Muscle of leg (tissue), 3 donors: ENCODE measurements at regions not wholly inside any gene's neighbourhood (a gene's known extent, or its start where the extent isn't known, plus 50 kb on each side); places are given as distances from the start of the nearest gene placed in this dataset.
A peak's percentile ranks its signal among the peaks of the same experiment; 100 is the strongest.
"Not testable (repeated sequence)": the region's sequence is repeated elsewhere in the genome, so short reads cannot be mapped to it uniquely, and the experiment has no call there.

Source experiments
- DNase-seq: peaks from one replicate; pipeline ENCODE4 v3.0.0; 2013
- H3K27ac ChIP-seq: one replicate; pipeline ENCODE4 v1.5.1; 2013; ENCODE audit warnings: mild to moderate bottlenecking, low read length, control low read depth
- H3K27me3 ChIP-seq: one replicate; pipeline ENCODE4 v1.6.1; 2013; ENCODE audit warnings: low read length; ENCODE audit not compliant: control insufficient read depth, insufficient read depth
- H3K36me3 ChIP-seq: one replicate; pipeline ENCODE4 v1.6.1; 2013; ENCODE audit warnings: low read length; ENCODE audit not compliant: control insufficient read depth, insufficient read depth
- H3K4me1 ChIP-seq: one replicate; pipeline ENCODE4 v1.6.1; 2013; ENCODE audit warnings: low read length; ENCODE audit not compliant: control insufficient read depth, insufficient read depth
- H3K4me3 ChIP-seq: one replicate; pipeline ENCODE4 v1.5.1; 2013; ENCODE audit warnings: low read length, control low read depth
- H3K9me3 ChIP-seq: replicated peaks from 2 replicates; pipeline ENCODE4 v1.6.1; 2013; ENCODE audit warnings: low read depth, low read length; ENCODE audit not compliant: control insufficient read depth
- WGBS: methylation state at CpG from one replicate; pipeline ENCODE4 v1.1.5; 2013; ENCODE audit warnings: missing lambda C conversion rate; ENCODE audit not compliant: insufficient coverage; 5-methylcytosine and 5-hydroxymethylcytosine counted together

DNA sequence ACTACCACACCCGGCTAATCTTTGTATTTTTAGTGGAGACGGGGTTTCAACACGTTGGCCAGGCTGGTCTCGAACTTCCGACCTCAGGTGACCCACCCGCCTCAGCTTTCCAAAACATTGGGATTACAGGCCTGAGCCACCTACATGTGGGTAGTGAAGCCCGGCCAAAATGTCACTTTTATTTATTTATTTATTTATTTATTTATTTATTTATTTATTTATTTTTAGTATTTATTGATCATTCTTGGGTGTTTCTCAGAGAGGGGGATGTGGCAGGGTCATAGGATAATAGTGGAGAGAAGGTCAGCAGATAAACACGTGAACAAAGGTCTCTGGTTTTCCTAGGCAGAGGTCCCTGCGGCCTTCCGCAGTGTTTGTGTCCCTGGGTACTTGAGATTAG is 162.8 kb upstream of the MEX3C start:
- not testable (repeated sequence) for H3K4me3 ChIP-seq, H3K36me3 ChIP-seq, H3K9me3 ChIP-seq, H3K27ac ChIP-seq, H3K27me3 ChIP-seq, H3K4me1 ChIP-seq, DNase-seq
- 93% methylated on average over 5 of the region's 10 CpGs for WGBS

DNA sequence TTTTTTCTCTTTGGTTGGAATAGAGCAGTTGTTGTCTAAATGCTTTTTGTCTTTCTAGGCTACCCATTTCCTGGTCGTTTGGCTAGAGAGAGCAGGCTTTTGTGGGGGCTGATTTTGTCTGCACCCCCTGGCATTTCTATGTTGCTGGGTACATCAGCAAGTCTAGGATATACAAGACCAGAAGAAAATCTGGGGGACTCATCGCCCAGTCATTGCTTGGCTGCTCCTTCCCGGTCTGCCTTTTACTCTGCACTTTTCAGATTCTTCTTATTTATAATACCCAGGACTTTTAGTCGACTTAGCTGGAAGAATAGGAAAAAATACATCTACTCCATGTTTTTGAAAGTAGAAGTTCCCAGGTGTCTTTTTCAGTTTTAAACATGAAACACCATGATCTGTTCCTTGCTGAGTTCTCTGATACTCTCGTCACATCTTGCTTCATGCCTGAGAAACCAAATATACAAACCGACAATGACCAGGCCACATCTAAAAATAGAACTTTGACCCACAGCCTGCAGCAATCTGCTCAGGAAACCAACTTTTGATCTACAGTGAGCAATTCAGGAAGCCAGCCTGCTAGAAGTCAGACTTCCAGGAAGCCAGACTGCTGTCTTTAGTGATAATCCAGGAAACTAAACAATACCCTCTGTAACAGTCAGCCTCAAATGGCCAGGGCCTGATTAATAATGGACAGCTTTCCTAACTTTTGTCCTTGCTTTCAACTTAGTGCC is 163.8 kb upstream of the MEX3C start:
- Histone ChIP-seq H3K4me1 (peaks cover 5% of the 10 kb centered on the region), H3K36me3 (no peaks in the 10 kb centered on the region), H3K9me3 (no peaks in the 10 kb centered on the region), H3K27me3 (no peaks in the 10 kb centered on the region), H3K27ac (peak overlapping the region; percentile 43), H3K4me3 (no peak overlapping the region)
- peak; percentile 46 for DNase-seq
- 49% methylated on average over 3 of the region's 6 CpGs for WGBS

DNA sequence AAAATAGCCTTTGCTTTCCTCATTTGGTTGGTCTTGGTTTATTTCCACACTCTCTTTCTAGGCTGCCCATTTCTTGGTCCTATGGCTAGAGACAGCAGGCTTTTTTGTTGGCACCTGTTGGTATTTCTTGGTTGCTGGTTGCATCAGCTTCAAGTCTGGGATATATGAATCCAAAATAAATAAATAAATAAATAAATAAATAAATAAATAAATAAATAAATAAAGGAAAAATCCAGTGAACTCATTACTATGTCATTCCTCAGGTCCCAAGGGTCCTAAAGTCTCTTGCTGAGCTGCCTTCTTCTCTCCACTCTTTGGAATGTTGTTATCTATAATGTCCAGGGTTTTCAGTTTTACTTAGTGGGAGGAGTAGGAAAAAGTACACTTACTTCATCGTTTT is 165.9 kb upstream of the MEX3C start:
- 20% methylated on average over 1 of the region's 1 CpG for WGBS
- no peaks in the 10 kb centered on the region for H3K36me3 ChIP-seq
- H3K4me3 ChIP-seq, result no peak overlapping the region
- DNase-seq, result no peak
- no peaks in the 10 kb centered on the region for H3K27me3 ChIP-seq
- H3K9me3 ChIP-seq, result no peaks in the 10 kb centered on the region
- H3K27ac ChIP-seq, result no peak overlapping the region
- H3K4me1 ChIP-seq, result peaks cover 5% of the 10 kb centered on the region

DNA sequence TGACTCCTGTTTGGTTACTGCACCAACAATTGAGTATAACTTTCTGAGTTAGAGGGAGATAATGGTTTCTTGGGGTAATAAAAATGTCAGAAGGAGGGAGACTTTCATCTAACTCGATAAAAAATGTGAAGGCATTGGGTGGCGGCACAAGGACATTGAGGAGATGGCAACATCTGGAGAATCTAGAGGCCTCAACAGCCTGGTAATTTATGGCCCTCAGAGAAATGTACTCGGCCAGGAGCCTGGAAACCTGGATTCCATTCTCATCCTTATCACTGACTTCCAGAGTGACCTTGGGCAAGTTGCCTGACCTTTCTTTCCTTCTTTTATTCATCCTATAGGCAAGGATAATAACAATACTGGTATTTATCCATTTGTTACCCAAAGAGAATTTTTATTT is 173.5 kb upstream of the MEX3C start:
- no peak overlapping the region for H3K27ac ChIP-seq
- WGBS, result 80% methylated on average over 1 of the region's 3 CpGs
- H3K4me3 ChIP-seq, result no peak overlapping the region
- no peak for DNase-seq
- no peaks in the 10 kb centered on the region for H3K27me3 ChIP-seq
- no peaks in the 10 kb centered on the region for H3K9me3 ChIP-seq
- H3K4me1 ChIP-seq, result no peaks in the 10 kb centered on the region
- H3K36me3 ChIP-seq, result no peaks in the 10 kb centered on the region

DNA sequence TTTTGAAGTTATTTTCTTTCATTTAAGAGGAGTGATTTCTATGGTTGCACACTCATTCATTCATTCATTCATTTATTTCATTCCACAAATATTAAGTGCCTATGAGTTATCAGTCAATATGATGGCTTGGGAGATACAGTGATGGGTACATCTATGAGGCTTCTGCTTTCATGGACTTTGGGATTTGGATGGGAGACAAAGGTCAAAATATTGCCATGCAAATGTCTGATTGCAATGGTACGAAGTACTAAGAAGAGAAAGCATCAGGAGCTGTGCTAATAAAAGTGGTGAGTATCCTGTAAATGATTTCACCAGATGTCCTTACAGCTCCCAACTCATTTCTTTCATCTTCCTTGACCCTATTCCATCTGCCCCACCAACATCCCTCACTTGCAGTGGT is 174.4 kb upstream of the MEX3C start:
- no peak overlapping the region for H3K27ac ChIP-seq
- no peaks in the 10 kb centered on the region for H3K9me3 ChIP-seq
- H3K36me3 ChIP-seq, result no peaks in the 10 kb centered on the region
- no peaks in the 10 kb centered on the region for H3K27me3 ChIP-seq
- no CpG with 5 or more reads among the region's 1 CpG for WGBS
- no peaks in the 10 kb centered on the region for H3K4me1 ChIP-seq
- DNase-seq, result no peak
- no peak overlapping the region for H3K4me3 ChIP-seq

DNA sequence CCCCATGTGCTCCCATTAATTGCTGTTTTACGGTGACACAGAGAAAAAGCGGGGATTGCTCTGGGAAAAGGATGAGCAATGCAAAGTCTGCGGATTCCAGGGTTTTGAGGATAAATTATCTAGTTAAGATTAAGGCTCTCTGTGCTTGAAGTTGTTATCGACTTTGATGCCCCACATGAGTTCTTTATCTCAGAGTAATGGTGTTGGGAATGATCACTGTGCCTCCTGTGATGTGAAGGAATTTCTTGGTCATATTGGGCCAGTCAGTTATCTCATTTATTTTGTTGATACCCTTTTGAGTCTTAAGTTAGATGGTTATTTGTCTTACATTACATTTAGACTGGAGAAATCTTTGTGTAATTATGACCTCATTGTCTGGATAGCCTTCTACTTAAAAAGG is 184.6 kb upstream of the MEX3C start:
- H3K27me3 ChIP-seq, result no peaks in the 10 kb centered on the region
- WGBS, result 76% methylated on average over 2 of the region's 4 CpGs
- DNase-seq, result no peak
- no peak overlapping the region for H3K4me3 ChIP-seq
- H3K27ac ChIP-seq, result no peak overlapping the region
- peaks cover 7% of the 10 kb centered on the region for H3K4me1 ChIP-seq
- no peaks in the 10 kb centered on the region for H3K9me3 ChIP-seq
- no peaks in the 10 kb centered on the region for H3K36me3 ChIP-seq

DNA sequence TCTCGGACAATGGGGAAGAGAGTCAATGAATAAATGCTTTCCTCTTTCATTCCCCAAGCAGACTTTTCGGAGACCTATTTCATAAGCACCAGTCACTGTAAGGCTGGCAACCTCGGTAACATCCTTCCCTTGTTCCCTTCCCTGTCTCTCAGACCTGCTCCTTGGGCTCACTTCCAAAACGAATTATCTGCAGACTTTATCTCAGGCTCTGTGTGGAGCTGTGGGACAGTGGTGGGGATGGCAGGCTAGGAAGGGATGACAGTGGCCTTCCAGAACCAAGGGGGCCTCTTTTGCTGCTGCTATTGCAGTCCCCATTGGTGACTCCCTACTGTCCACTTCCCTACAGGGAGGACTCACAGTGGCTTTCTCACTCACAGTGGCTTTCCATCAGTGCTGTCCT is 185.6 kb upstream of the MEX3C start:
- no CpG with 5 or more reads among the region's 4 CpGs for WGBS
- H3K4me3 ChIP-seq, result no peak overlapping the region
- H3K4me1 ChIP-seq, result peaks cover 7% of the 10 kb centered on the region
- no peaks in the 10 kb centered on the region for H3K36me3 ChIP-seq
- H3K27me3 ChIP-seq, result no peaks in the 10 kb centered on the region
- H3K27ac ChIP-seq, result no peak overlapping the region
- H3K9me3 ChIP-seq, result no peaks in the 10 kb centered on the region
- no peak for DNase-seq

DNA sequence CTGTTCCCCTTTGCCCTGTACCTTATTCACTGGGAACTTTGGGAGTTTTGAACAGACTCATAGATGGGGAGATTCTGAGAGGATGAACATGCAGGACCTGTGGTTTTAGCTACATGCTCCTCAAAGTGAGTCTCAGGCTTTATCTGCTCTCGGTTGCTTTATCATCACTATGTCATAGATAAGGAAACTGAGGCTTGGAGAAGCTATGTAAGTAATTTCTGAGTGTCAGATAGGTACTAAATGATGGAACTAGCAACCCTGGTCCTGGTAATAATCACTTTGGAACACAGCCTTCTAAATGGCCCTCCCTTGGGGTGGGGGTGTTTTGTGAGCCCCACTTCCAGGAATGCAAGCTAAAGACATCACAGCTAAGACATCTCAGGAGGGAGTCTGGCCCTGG is 186.2 kb upstream of the MEX3C start:
- Histone ChIP-seq H3K4me3 (no peak overlapping the region), H3K9me3 (no peaks in the 10 kb centered on the region), H3K36me3 (no peaks in the 10 kb centered on the region), H3K27ac (no peak overlapping the region), H3K4me1 (peaks cover 7% of the 10 kb centered on the region), H3K27me3 (no peaks in the 10 kb centered on the region)
- no CpG with 5 or more reads among the region's 1 CpG for WGBS
- no peak for DNase-seq

DNA sequence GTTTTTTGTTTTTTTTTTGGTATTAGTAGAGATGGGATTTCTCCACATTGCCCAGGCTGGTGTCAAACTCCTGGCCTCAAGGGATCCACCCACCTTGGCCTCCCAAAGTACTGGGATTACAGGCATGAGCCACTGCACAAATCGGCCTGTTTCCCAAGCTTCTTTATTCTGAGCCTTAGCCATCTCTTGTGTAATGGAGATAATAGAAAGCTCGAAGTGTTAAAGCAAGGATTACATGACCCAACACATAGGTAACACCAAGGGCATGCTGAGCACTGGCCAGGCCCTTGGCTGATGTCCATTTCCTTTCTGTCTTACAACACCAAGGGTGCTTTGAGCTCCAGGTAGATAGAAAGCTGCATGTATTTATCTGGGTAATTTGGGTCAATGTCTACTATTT is 187.8 kb upstream of the MEX3C start:
- Histone ChIP-seq H3K27me3 (no peaks in the 10 kb centered on the region), H3K4me3 (no peak overlapping the region), H3K27ac (no peak overlapping the region), H3K36me3 (no peaks in the 10 kb centered on the region), H3K4me1 (peaks cover 7% of the 10 kb centered on the region), H3K9me3 (no peaks in the 10 kb centered on the region)
- no CpG with 5 or more reads among the region's 2 CpGs for WGBS
- no peak for DNase-seq

DNA sequence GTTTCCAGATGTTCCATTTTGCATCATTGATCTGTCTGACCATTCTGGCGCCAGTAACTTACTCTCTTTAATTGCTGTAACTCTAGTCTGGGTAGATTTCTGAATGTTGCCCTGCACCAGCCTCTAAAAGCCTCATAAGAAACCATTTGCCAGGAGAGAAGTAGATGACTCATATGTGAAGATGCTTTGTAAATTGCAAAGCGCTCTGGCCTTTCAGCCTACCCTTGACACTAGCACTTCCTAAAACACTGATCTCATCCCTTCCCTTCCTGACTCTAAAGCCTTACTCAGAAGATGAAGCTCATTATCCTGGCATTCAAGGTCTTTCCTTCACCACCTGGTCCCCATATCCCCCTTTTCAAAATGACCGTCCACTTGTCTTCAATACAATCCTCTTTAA is 193.2 kb upstream of the MEX3C start:
- WGBS, result 75% methylated on average over 1 of the region's 3 CpGs
- no peak overlapping the region for H3K27ac ChIP-seq
- no peaks in the 10 kb centered on the region for H3K36me3 ChIP-seq
- no peak overlapping the region for H3K4me3 ChIP-seq
- H3K27me3 ChIP-seq, result no peaks in the 10 kb centered on the region
- DNase-seq, result no peak
- no peaks in the 10 kb centered on the region for H3K9me3 ChIP-seq
- H3K4me1 ChIP-seq, result no peaks in the 10 kb centered on the region

DNA sequence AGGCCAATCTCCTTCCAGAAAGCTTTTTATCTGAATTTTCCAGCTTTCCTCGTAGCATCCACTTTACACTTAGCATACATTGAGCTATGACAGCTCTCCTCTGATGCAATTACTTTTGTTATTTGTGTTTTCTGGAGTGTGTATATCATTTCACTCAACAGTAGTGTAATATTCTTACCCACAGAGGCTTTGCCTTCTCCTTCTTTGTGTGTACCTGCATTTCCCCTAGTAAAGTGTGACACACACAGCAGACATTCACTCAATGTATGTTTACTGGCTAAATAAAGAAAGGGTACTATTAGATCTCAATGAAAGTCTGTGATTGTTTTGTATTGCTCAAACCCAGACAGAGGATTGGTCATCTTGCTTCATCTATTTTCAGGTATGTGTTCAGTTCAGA is 193.7 kb upstream of the MEX3C start:
- H3K36me3 ChIP-seq, result no peaks in the 10 kb centered on the region
- no peaks in the 10 kb centered on the region for H3K27me3 ChIP-seq
- no peak overlapping the region for H3K4me3 ChIP-seq
- no peak overlapping the region for H3K27ac ChIP-seq
- DNase-seq, result no peak
- no peaks in the 10 kb centered on the region for H3K4me1 ChIP-seq
- no CpG with 5 or more reads among the region's 1 CpG for WGBS
- no peaks in the 10 kb centered on the region for H3K9me3 ChIP-seq
